SU-DHL-6 (cell line): ENCODE measurements at regions not wholly inside any gene's neighbourhood (a gene's known extent, or its start where the extent isn't known, plus 50 kb on each side); places are given as distances from the start of the nearest gene placed in this dataset.

Experiments used
- H2AFZ ChIP-seq: fragments of 200-600 bp; sonication (generic); 2 replicates; pipeline ENCODE4 v1.6.1; 2014; ENCODE audit warnings: low read depth, mild to moderate bottlenecking, moderate library complexity, mixed read lengths, antibody characterized with exemption, low read length; ENCODE audit not compliant: severe bottlenecking
- H3F3A ChIP-seq: fragments of 200-600 bp; shearing (Covaris generic); 2 replicates; pipeline ENCODE4 v1.6.0; 2016; ENCODE audit warnings: antibody characterized with exemption, mild to moderate bottlenecking; ENCODE audit not compliant: insufficient read depth
- H3K27ac ChIP-seq: fragments of 200-600 bp; sonication (generic); 2 replicates; pipeline ENCODE4 v1.5.1; 2016; ENCODE audit warnings: low read depth, mild to moderate bottlenecking, low read length, moderate library complexity, mixed read lengths
- H3K27me3 ChIP-seq: fragments of 200-600 bp; sonication (generic), shearing (Covaris generic); 2 replicates; pipeline ENCODE4 v1.6.0; 2014; ENCODE audit warnings: mild to moderate bottlenecking, low read length
- H3K36me3 ChIP-seq: fragments of 200-600 bp; sonication (generic); 2 replicates; pipeline ENCODE4 v1.6.1; 2014; ENCODE audit warnings: mild to moderate bottlenecking, low read length, mixed read lengths
- H3K4me2 ChIP-seq: fragments of 300-600, 200-600 bp; shearing (Covaris generic), sonication (generic); 2 replicates; pipeline ENCODE4 v1.6.0; 2014; ENCODE audit warnings: low read length, low read depth, mild to moderate bottlenecking; ENCODE audit not compliant: poor library complexity, severe bottlenecking
- H3K4me3 ChIP-seq: fragments of 200-600 bp; sonication (generic); 2 replicates; pipeline ENCODE4 v1.5.1; 2014; ENCODE audit warnings: antibody characterized with exemption, low read length, mild to moderate bottlenecking, mixed read lengths; ENCODE audit not compliant: insufficient read depth, poor library complexity, severe bottlenecking
- H3K79me2 ChIP-seq: fragments of 200-600 bp; sonication (generic); 2 replicates; pipeline ENCODE4 v1.6.1; 2014; ENCODE audit warnings: mild to moderate bottlenecking, low read length, moderate library complexity; ENCODE audit not compliant: insufficient read depth
- H3K9ac ChIP-seq: fragments of 200-600 bp; sonication (generic); 2 replicates; pipeline ENCODE4 v1.7.0; 2014; ENCODE audit warnings: mild to moderate bottlenecking, low read length
- H3K9me2 ChIP-seq: fragments of 200-600 bp; sonication (generic); replicated peaks from 2 replicates; pipeline ENCODE4 v1.6.1; 2014; ENCODE audit warnings: low read length; ENCODE audit not compliant: insufficient read depth
- H3K9me3 ChIP-seq: fragments of 200-600 bp; sonication (generic); 2 replicates; pipeline ENCODE4 v1.6.1; 2014; ENCODE audit warnings: low read length, mixed read lengths; ENCODE audit not compliant: insufficient read depth
- H4K20me1 ChIP-seq: fragments of 200-600 bp; sonication (generic); 2 replicates; pipeline ENCODE4 v1.6.1; 2014; ENCODE audit warnings: low read depth, mild to moderate bottlenecking, antibody characterized with exemption, low read length, moderate library complexity, mixed read lengths
- EZH2phosphoT487 ChIP-seq: fragments of 200-600 bp; sonication (generic), shearing (Covaris generic); conservative IDR thresholded peaks from 2 replicates; pipeline ENCODE4 v1.6.1; 2018; ENCODE audit warnings: mild to moderate bottlenecking, antibody characterized with exemption, low read length, moderate library complexity, mixed read lengths
- TF ChIP-seq, protein P1 (sequence below): fragments of 200-600 bp; sonication (generic); IDR thresholded peaks from one replicate; pipeline ENCODE4 v1.5.1; 2017; ENCODE audit warnings: antibody characterized with exemption, mild to moderate bottlenecking, low read length, moderate library complexity; ENCODE audit not compliant: insufficient read depth, poor library complexity, severe bottlenecking

DNA sequence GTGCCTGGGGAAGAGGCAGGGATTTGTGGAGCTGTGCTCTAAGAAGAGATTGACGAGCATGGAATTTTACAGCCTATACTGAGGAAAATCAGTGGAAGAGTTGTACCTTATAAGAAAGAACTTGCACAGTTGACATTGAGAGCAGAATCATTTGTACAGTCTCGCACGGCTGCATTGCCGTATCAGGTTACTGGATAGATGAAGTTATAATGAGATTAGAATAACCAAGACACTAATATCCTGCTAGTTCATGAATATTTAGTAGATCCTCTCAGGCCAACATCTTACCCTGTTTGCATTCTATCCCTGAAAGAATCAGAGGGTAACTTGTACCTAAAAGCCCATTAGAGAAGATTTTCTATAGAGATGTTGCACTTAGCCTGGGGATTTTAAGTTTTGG, 447.1 kb downstream of the PREX1 start:
- Histone ChIP-seq H3K9me2 (no peaks in the 10 kb centered on the region), H3K9me3 (no peaks in the 10 kb centered on the region), H2AFZ (no peak overlapping the region), H3K4me2 (no peak overlapping the region), H3F3A (no peaks in the 10 kb centered on the region), H3K4me3 (no peak overlapping the region), H3K36me3 (no peaks in the 10 kb centered on the region), H4K20me1 (no peaks in the 10 kb centered on the region), H3K79me2 (no peaks in the 10 kb centered on the region), H3K27me3 (no peaks in the 10 kb centered on the region), H3K9ac (no peak overlapping the region), H3K27ac (no peak overlapping the region)
- TF ChIP-seq, protein P1, sequence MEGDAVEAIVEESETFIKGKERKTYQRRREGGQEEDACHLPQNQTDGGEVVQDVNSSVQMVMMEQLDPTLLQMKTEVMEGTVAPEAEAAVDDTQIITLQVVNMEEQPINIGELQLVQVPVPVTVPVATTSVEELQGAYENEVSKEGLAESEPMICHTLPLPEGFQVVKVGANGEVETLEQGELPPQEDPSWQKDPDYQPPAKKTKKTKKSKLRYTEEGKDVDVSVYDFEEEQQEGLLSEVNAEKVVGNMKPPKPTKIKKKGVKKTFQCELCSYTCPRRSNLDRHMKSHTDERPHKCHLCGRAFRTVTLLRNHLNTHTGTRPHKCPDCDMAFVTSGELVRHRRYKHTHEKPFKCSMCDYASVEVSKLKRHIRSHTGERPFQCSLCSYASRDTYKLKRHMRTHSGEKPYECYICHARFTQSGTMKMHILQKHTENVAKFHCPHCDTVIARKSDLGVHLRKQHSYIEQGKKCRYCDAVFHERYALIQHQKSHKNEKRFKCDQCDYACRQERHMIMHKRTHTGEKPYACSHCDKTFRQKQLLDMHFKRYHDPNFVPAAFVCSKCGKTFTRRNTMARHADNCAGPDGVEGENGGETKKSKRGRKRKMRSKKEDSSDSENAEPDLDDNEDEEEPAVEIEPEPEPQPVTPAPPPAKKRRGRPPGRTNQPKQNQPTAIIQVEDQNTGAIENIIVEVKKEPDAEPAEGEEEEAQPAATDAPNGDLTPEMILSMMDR = no peak
- no peak for TF ChIP-seq EZH2phosphoT487

DNA sequence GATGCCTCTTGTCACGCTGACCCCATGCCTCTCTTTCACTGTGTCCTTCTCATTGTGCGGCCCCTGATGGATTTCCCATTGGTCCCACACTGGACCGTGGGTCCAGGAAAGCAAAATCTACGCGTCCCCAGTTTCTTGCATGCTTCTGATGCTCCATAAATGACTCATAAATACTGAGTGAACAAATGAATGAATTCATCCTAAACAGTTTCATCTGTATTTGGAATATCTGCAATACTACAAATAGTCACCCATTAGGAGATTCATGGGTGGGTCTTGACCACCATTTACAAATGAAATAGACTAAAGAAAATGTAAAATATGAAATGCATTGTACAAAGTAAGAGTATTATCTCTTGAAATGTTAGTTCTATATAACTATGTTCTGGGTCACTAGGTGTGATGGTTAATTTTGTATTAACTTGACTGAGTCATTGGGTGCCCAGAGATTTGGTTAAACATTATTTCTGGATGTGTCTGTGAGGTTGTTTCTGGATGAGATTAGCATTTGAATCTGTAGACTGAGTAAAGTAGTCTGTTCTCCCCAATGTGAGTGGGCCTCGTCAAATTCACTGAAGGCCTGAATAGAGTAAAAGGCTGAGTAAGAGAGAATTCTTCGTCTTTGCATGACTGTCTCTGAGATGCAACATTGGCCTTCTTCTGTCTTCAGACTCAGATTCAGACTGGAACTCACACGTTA, 448.7 kb downstream of the PREX1 start:
- H3K27me3 ChIP-seq = no peaks in the 10 kb centered on the region
- H2AFZ ChIP-seq = no peak overlapping the region
- H3K9me2 ChIP-seq = no peaks in the 10 kb centered on the region
- H3K36me3 ChIP-seq = no peaks in the 10 kb centered on the region
- no peaks in the 10 kb centered on the region for H3F3A ChIP-seq
- H3K27ac ChIP-seq = no peak overlapping the region
- no peak for TF ChIP-seq EZH2phosphoT487
- TF ChIP-seq, protein P1 = no peak
- no peaks in the 10 kb centered on the region for H3K79me2 ChIP-seq
- H3K9me3 ChIP-seq = no peaks in the 10 kb centered on the region
- no peaks in the 10 kb centered on the region for H4K20me1 ChIP-seq
- H3K4me3 ChIP-seq = no peak overlapping the region
- H3K4me2 ChIP-seq = no peak overlapping the region
- H3K9ac ChIP-seq = no peak overlapping the region

DNA sequence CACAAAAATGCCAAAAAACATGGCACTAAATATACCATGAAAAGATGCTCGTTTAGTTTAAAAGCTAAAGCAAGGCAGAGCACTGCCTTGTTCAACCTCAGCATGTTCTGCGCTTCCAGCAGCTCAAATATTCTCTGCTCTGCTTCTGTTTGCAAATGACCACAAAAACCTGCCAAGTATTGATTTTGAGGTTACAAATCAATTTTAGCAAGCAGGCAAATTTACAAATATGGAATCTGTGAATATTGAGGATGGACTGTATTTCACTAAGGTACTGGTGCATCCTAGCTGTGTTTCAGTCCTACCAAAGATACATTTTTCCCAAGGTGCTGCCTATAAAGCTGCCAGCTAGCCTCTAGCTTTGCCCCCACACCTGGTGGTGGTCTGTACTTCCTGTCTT, 449.9 kb downstream of the PREX1 start:
- TF ChIP-seq EZH2phosphoT487 = no peak
- TF ChIP-seq, protein P1 = no peak
- Histone ChIP-seq H3K27me3 (no peaks in the 10 kb centered on the region), H3K9me2 (no peaks in the 10 kb centered on the region), H3K9ac (no peak overlapping the region), H2AFZ (no peak overlapping the region), H3K36me3 (no peaks in the 10 kb centered on the region), H3K79me2 (no peaks in the 10 kb centered on the region), H3K27ac (no peak overlapping the region), H3K4me2 (no peak overlapping the region), H4K20me1 (no peaks in the 10 kb centered on the region), H3F3A (no peaks in the 10 kb centered on the region), H3K9me3 (no peaks in the 10 kb centered on the region), H3K4me3 (no peak overlapping the region)
